HCT116 (cell line): ENCODE measurements at regions not wholly inside any gene's neighbourhood (a gene's known extent, or its start where the extent isn't known, plus 50 kb on each side); places are given as distances from the start of the nearest gene placed in this dataset.

Experiments used
- CTCF ChIP-seq, 3 experiments: fragments of 200-600 bp in 1 of 3; sonication (generic) in 1 of 3; IDR thresholded peaks in 2 of 3; conservative IDR thresholded peaks in 1 of 3; 2 replicates each; pipeline ENCODE4 v1.5.1; 2012 to 2017; ENCODE audit warnings: low read depth in 2 of 3, low read length in 2 of 3, antibody characterized with exemption in 1 of 3, borderline replicate concordance in 1 of 3, control low read depth in 1 of 3, mild to moderate bottlenecking in 1 of 3, mixed read lengths in 1 of 3, mixed run types in 1 of 3, moderate library complexity in 1 of 3; ENCODE audit not compliant: insufficient read depth in 1 of 3
- POLR2A ChIP-seq: IDR thresholded peaks from 2 replicates; pipeline ENCODE4 v1.7.0; 2011; ENCODE audit warnings: borderline replicate concordance; ENCODE audit not compliant: insufficient read depth, insufficient read length; ENCODE audit errors: extremely low read depth
- POLR2AphosphoS5 ChIP-seq: IDR thresholded peaks from 2 replicates; pipeline ENCODE4 v1.6.1; 2011; ENCODE audit warnings: mild to moderate bottlenecking, low read depth, low read length, moderate library complexity
- RAD21 ChIP-seq: IDR thresholded peaks from 2 replicates; pipeline ENCODE4 v1.6.1; 2012; ENCODE audit warnings: low read depth, mild to moderate bottlenecking
- SP1 ChIP-seq: IDR thresholded peaks from 2 replicates; pipeline ENCODE4 v1.6.1; 2012; ENCODE audit warnings: low read depth
- TF ChIP-seq, protein P1 (sequence below): IDR thresholded peaks from 2 replicates; pipeline ENCODE4 v1.6.1; 2011; ENCODE audit warnings: mild to moderate bottlenecking, low read length, moderate library complexity; ENCODE audit not compliant: insufficient replicate concordance; ENCODE audit errors: extremely low read depth

GRCh38 chr9:115593587-115594091 lies 475.7 kb upstream of the TNC start:
- TF ChIP-seq CTCF (IDR thresholded peaks at IDR 0.05 in 2 of 3, conservative IDR thresholded peaks at IDR 0.05 in 1 of 3; ENCODE audit: borderline replicate concordance in 1 of 3, insufficient read depth in 1 of 3, low read depth in 2 of 3, low read length in 2 of 3): peak; percentile 54 to 89 (median 62); a peak in 5 of 6 replicates
- no peak for TF ChIP-seq POLR2A
- no peak for TF ChIP-seq POLR2AphosphoS5
- TF ChIP-seq, protein P1, sequence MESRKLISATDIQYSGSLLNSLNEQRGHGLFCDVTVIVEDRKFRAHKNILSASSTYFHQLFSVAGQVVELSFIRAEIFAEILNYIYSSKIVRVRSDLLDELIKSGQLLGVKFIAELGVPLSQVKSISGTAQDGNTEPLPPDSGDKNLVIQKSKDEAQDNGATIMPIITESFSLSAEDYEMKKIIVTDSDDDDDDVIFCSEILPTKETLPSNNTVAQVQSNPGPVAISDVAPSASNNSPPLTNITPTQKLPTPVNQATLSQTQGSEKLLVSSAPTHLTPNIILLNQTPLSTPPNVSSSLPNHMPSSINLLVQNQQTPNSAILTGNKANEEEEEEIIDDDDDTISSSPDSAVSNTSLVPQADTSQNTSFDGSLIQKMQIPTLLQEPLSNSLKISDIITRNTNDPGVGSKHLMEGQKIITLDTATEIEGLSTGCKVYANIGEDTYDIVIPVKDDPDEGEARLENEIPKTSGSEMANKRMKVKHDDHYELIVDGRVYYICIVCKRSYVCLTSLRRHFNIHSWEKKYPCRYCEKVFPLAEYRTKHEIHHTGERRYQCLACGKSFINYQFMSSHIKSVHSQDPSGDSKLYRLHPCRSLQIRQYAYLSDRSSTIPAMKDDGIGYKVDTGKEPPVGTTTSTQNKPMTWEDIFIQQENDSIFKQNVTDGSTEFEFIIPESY: no peak
- TF ChIP-seq RAD21: peak; percentile 78
- TF ChIP-seq SP1: no peak
